ENCODE measurements at regions not wholly inside any gene's neighbourhood (a gene's known extent, or its start where the extent isn't known, plus 50 kb on each side); places are given as distances from the start of the nearest gene placed in this dataset.

GRCh38 chr12:127275416-127275815 lies 991.6 kb upstream of the TMEM132C start:
- DNase-seq (no peak), ATAC-seq (no peak)
- TF ChIP-seq POLR2A (IDR thresholded peaks at IDR 0.05) (no peak), CTCF (IDR thresholded peaks at IDR 0.05) (no peak)
- WGBS, 4 donors = 83 to 88% (median 85%) methylated on average over 4 of the region's 4 CpGs
- Histone ChIP-seq H3K9me3 (no peaks in the 10 kb centered on the region), H3K36me3 (no peaks in the 10 kb centered on the region), H3K4me1 (no peaks in the 10 kb centered on the region), H3K4me3 (no peak overlapping the region), H3K27me3 (peaks cover 0 to 35% (median 6%) of the 10 kb centered on the region in 9 donors), H3K27ac (no peak overlapping the region)
- intact Hi-C loops (cut with DNase I) = no loop called here

- no peak for DNase-seq
- Histone ChIP-seq H3K36me3 (no peaks in the 10 kb centered on the region), H3K27me3 (peaks cover 0 to 43% (median 9%) of the 10 kb centered on the region in 9 donors), H3K4me1 (no peaks in the 10 kb centered on the region), H3K4me3 (no peak overlapping the region), H3K9me3 (no peaks in the 10 kb centered on the region), H3K27ac (no peak overlapping the region)
- no peak for ATAC-seq
- TF ChIP-seq POLR2A (IDR thresholded peaks at IDR 0.05) (no peak), CTCF (IDR thresholded peaks at IDR 0.05) (no peak)
- 55 to 63% (median 62%) methylated on average over 7 of the region's 7 CpGs for WGBS, 4 donors
- intact Hi-C loops (cut with DNase I) = no loop called here
These were observed 989.1 kb upstream of the TMEM132C start for GRCh38 chr12:127277882-127278281.

- H3K4me1 ChIP-seq = no peaks in the 10 kb centered on the region
- 78 to 96% (median 91%) methylated on average over 2 to 3 of the region's 3 CpGs for WGBS, 4 donors
- H3K27me3 ChIP-seq = peaks cover 0 to 43% (median 9%) of the 10 kb centered on the region in 9 donors
- DNase-seq = no peak
- H3K36me3 ChIP-seq = no peaks in the 10 kb centered on the region
- ATAC-seq = no peak
- intact Hi-C loops (cut with DNase I) = no loop called here
- no peak overlapping the region for H3K27ac ChIP-seq
- H3K4me3 ChIP-seq = no peak overlapping the region
- no peaks in the 10 kb centered on the region for H3K9me3 ChIP-seq
- TF ChIP-seq CTCF (IDR thresholded peaks at IDR 0.05) = no peak
- no peak for TF ChIP-seq POLR2A (IDR thresholded peaks at IDR 0.05)
These were observed 988.6 kb upstream of the TMEM132C start for GRCh38 chr12:127278351-127278750.

GRCh38 chr12:127280393-127281275 lies 986.3 kb upstream of the TMEM132C start:
- ATAC-seq (peak in 1 of 4 donors; percentile 61), DNase-seq (peak; percentile 11 to 72 (median 32))

More at GRCh38 chr12:127280393-127281275, 986.3 kb upstream of the TMEM132C start:
- Histone ChIP-seq H3K27me3 (peaks cover 0 to 37% (median 9%) of the 10 kb centered on the region in 9 donors), H3K9me3 (no peaks in the 10 kb centered on the region), H3K4me3 (no peak overlapping the region), H3K27ac (no peak overlapping the region), H3K36me3 (no peaks in the 10 kb centered on the region), H3K4me1 (no peaks in the 10 kb centered on the region)
- TF ChIP-seq POLR2A (IDR thresholded peaks at IDR 0.05) (no peak), CTCF (IDR thresholded peaks at IDR 0.05) (peak; percentile 62 to 87 (median 74))
- 12 to 17% (median 14%) methylated on average over 34 to 43 of the region's 43 CpGs for WGBS, 4 donors
- intact Hi-C loops (cut with DNase I) = loop anchor here in 2 of 10 donors (5.0 kb wide), 2 partner anchors 168 to 397 kb away; no protein-coding TSS in a partner anchor

All from heart left ventricle (tissue), 16 donors.